HL-60 (cell line): ENCODE measurements at regions not wholly inside any gene's neighbourhood (a gene's known extent, or its start where the extent isn't known, plus 50 kb on each side); places are given as distances from the start of the nearest gene placed in this dataset.

ENCODE experiments used
- POLR2AphosphoS5 ChIP-seq: IDR thresholded peaks from 2 replicates; pipeline ENCODE4 v1.6.1; 2012; ENCODE audit warnings: low read depth
- TF ChIP-seq, protein P1 (sequence below): IDR thresholded peaks from one replicate; pipeline ENCODE4 v1.5.1; 2011; ENCODE audit warnings: low read length, control low read depth, inconsistent platforms; ENCODE audit not compliant: insufficient read depth

GRCh38 chr4:32884198-32884597 lies 2164.0 kb downstream of the PCDH7 start:
- TF ChIP-seq POLR2AphosphoS5, result no peak
- TF ChIP-seq, protein P1, sequence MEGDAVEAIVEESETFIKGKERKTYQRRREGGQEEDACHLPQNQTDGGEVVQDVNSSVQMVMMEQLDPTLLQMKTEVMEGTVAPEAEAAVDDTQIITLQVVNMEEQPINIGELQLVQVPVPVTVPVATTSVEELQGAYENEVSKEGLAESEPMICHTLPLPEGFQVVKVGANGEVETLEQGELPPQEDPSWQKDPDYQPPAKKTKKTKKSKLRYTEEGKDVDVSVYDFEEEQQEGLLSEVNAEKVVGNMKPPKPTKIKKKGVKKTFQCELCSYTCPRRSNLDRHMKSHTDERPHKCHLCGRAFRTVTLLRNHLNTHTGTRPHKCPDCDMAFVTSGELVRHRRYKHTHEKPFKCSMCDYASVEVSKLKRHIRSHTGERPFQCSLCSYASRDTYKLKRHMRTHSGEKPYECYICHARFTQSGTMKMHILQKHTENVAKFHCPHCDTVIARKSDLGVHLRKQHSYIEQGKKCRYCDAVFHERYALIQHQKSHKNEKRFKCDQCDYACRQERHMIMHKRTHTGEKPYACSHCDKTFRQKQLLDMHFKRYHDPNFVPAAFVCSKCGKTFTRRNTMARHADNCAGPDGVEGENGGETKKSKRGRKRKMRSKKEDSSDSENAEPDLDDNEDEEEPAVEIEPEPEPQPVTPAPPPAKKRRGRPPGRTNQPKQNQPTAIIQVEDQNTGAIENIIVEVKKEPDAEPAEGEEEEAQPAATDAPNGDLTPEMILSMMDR, result no peak
